ENCODE measurements at regions not wholly inside any gene's neighbourhood (a gene's known extent, or its start where the extent isn't known, plus 50 kb on each side); places are given as distances from the start of the nearest gene placed in this dataset.
A peak's percentile ranks its signal among the peaks of the same experiment; 100 is the strongest.

GRCh38 chr16:26985100-26986065 is 81.3 kb upstream of the C16orf82 start (continued):
- TF ChIP-seq ZNF407 (IDR thresholded peaks at IDR 0.05; ENCODE audit: low read depth) (no peak), STAT6 (CRISPR knock-in tag; IDR thresholded peaks at IDR 0.05) (no peak), ZNF740 (CRISPR knock-in tag; IDR thresholded peaks at IDR 0.05) (no peak), ZNF740 (tag; IDR thresholded peaks at IDR 0.05) (peak in 1 of 2 experiments; percentile 90; a peak in 2 of 4 replicates), ZNF766 (CRISPR knock-in tag; conservative IDR thresholded peaks at IDR 0.05) (peak; percentile 67; the same call in 1 of the 2 replicates), TAF7 (tag; IDR thresholded peaks at IDR 0.05) (peak; percentile 55; the same call in 1 of the 2 replicates), MYNN (IDR thresholded peaks at IDR 0.05) (no peak), MYNN (CRISPR knock-in tag; IDR thresholded peaks at IDR 0.05) (no peak), SP1 (CRISPR knock-in tag; IDR thresholded peaks at IDR 0.05) (no peak), XRCC3 (IDR thresholded peaks at IDR 0.05) (no peak), POLR3G (IDR thresholded peaks at IDR 0.05; ENCODE audit: extremely low read depth, insufficient read length, insufficient replicate concordance) (no peak), E2F8 (IDR thresholded peaks at IDR 0.05; ENCODE audit: low read depth, partially characterized antibody) (no peak), TRIM24 (IDR thresholded peaks at IDR 0.05) (no peak)
